GM04504 (cell line): ENCODE measurements at regions not wholly inside any gene's neighbourhood (a gene's known extent, or its start where the extent isn't known, plus 50 kb on each side); places are given as distances from the start of the nearest gene placed in this dataset.

Experiments used
- DNase-seq: peaks from one replicate; pipeline ENCODE4 v3.0.0-alpha.2; 2012; ENCODE audit warnings: low read depth

GRCh38 chr9:115254287-115255180 is 136.6 kb upstream of the TNC start:
- no peak for DNase-seq

DNA sequence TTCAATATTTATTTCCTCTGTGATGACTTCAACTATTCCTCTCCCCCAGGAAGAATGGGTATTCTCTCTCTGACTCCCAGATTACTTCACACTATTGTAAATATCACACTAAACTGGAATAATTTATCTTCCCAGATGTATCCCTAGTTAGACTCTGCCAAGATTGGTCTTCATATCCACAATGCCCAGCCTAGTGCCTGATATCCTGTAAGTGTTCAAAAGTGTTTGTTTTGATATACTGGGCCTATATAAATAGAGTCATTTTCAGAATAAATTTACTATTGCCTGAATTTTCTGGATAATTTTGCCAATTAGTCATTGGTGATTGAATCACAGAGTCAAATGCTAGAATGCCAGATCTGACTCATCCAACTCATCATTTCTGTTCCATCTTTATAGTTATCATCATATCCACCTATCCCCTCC is 143.7 kb upstream of the TNC start:
- no peak for DNase-seq

DNA sequence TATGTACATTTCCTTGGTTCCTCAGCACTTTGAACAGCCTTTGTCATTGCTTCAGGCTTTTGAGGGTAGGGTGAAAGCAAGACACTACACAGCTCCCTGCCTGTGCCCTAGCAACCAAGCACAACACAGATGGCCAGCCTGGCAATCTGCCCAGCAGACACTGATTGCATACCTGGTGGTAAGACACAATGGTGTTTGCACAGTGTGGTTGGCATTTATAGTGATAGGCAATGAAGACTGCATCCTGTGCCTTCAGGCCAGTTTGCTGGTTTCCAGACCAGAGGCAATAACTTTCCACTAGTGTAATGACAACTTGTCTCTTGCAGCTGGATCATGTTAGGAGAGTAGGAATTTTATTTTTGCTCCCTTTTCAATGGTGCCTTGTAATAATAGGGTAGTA is 144.5 kb upstream of the TNC start:
- DNase-seq, result peak; percentile 81

- no peak for DNase-seq
Observed at GRCh38 chr9:115262952-115263351, 145.0 kb upstream of the TNC start.

DNA sequence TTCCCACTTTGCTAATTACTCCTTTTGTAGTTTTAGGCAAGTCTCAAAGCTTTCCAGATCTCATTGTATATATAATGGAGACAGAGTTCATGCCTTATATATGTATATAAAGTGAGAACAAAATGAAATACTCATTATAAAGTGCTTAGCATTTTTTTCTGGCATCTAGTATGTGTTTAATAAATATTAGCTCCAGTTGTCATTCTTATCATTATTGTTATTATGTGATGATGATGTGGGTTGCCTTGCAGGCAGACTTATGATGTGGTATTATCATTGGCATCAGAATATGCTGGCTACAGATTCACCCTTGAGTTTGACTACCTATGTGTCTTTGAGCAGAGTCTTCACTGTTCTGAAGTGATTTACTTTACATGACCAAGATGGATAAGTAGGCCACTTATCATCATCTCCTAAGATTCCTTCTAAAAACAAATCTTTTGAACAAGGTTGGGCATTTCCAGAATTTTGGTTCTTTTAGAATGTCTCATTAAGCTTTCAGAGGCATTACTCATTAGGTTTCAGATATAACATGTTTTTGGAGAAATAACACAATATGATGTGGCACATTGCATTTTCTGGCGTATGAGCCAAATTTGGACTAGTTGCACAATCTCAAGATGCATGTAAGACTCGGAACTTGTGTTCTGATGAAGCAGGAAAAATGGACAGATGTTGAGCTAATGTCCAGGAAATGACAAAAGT is 145.6 kb upstream of the TNC start:
- DNase-seq, result peak; percentile 52

GRCh38 chr9:115264313-115264712 is 146.4 kb upstream of the TNC start:
- no peak for DNase-seq

DNA sequence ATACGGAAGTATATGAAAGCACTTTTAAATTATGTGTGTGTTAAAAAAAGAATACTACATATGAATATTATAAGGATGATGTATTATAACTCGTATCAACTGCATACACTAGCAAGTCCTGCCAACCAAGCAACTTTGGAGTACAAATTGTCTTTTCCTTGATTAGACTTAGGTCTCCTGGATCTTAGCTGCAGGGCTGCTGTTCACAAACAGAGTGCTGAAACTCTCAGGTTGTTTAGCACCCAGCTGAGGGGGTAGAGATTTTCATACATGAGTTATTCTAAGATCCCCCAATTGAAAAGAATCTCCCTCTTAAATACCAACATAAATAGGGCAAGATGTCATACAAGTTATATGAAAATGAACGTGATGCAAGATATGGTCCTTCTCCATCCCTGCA is 149.8 kb upstream of the TNC start:
- no peak for DNase-seq

GRCh38 chr9:115275753-115276152 is 157.8 kb upstream of the TNC start:
- no peak for DNase-seq

DNA sequence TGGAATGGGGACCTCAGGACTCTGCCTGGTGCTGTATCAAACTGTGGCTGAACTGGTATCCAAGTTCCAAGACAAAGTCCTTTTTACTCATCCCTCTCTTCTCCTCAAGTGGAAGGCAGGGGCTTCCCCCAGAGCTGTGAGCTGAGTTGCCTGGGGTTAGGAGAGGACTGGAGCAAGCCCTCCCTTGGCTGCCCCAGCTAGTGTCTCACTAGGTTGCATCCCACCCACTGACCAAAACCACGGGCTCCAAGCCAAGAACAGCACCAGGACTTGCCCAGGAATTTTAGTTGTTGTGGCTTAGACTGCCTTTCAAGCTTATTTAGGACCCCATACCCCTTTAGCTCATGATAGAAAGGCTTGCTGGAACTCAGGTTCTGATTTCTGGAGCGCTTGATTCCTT is 158.7 kb upstream of the TNC start:
- DNase-seq, result no peak

DNA sequence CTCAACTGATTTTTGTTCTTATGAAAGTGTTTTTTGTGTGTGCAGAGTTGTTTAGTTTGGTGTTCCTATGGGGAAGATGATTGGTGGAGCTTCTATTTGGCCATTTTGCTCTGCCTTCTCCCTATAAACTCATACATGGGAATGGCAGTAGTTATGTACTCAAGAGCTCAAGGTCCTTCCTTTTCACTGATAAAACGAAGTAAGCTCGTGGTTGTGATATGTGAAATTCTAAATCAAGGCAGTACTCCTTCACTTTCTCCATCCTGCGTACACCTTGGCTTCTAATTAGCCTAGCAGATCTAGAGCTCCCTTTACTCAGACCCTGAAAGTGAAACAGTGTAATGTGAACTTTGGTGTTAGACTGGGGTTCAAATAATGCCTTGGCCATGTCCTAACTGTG is 159.3 kb upstream of the TNC start:
- DNase-seq, result no peak

DNA sequence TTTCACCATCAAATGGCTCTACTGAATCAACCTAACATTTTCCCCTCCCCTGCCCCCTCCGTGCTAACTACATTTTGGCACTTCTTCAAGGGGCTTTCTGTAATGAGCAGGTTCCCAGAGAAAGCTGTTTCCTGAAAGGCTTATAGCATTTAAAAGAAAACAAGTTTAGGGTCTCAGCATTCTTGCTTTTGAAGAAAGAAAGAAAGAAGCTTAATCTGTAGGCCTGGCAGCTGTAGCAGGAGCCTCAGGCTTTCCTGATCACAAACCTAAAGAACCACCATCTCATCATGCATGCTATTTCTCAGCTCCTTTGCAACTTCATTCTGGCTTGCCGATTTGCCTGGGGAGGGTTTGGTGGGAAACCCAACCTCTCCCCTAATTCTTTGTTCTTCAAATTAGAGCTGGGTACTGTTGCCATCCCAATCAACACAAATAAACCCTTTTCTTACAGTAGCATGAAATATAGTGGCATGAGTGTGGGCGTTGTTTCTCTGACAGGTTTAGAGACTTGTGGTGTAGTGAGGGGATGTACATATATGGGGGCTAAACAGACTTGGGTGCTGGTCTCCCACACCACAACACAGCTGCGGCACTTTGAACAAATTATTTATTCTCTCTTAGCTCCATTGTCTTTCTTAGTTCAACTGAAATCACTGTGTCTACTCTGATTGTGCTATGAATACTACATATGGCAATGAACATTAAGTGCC is 160.5 kb upstream of the TNC start:
- no peak for DNase-seq

GRCh38 chr9:115283395-115283794 is 165.4 kb upstream of the TNC start:
- DNase-seq, result no peak

- DNase-seq, result no peak
Observed at GRCh38 chr9:115285836-115286235, 167.9 kb upstream of the TNC start.

GRCh38 chr9:115286411-115286810 is 168.5 kb upstream of the TNC start:
- DNase-seq, result no peak

DNA sequence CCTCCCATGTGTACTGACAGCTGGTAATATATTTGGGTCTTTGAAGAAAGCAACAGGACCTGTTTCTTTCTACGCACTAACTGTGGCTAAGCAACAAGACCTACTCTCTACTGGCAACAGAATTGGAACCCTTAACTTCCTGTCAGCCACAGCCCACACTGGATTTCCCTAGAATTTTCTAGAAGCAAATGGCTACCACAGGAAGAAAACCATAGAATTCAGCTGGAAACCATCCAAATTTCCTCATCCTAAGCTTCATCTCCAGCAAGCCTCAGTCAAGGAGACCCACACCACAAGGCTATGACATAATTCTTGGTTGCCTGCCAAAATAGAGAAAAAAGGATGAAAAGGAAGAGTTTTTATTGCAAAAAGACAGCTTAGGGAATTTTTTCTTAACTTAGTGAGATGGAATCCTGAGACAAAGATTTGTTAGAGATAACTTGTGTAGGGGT is 171.8 kb upstream of the TNC start:
- DNase-seq, result no peak

DNA sequence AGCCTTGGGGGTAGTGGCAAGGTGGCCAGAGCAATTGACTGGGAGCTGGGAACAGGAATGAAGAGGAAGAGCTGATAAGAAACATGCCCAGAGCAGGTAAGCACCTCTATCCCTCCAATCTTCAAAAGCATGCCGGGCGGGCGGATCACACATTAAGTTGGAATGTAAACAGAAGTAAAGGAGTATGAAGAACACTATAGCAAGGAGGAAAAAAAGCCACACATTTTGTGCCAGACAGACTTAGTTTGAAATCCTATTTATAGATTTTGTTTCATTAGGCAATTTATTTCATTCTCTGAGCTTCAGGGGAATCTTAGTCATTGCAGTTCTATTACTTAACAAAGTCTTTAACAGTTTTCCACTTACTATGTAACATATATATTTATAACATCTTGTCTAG is 173.9 kb upstream of the TNC start:
- no peak for DNase-seq

GRCh38 chr9:115292584-115293279 is 174.8 kb upstream of the TNC start:
- DNase-seq, result no peak

- no peak for DNase-seq
Observed at GRCh38 chr9:115295734-115296133, 177.8 kb upstream of the TNC start.

DNA sequence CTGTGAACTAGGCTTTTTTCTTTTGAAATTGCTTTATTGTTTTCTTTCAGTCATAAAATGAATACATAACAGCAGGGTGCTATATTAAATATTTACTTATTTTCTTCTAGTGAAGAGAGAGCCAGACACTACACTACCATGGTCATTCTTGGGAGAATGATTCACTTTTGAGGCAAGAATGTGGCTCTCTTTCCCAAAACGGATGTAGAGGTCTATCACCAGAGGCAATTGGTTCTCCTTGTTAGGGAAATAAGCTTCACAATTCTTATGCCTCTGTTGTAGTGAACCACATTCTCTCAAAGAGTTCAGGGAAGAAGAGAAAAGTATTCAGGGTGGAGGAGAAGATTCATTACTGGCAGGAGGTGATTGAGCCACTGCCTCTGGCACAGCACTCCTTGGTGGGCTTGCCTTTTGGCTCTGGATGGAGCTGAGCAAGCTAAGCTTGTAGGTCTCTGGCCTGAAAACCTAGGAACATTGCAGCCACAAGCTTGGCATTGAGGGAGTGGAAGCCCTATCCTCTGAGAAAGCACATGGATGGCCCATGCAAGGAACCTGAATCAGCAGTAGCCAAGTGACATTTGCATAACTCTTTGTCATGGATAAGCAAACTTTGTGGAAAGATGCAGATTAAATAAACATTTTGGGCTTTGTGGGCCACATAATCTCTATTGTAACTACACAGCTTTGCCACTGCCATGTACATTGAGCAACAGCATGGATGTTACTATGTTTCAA is 179.0 kb upstream of the TNC start:
- no peak for DNase-seq

- no peak for DNase-seq
Observed at GRCh38 chr9:115300116-115300515, 182.2 kb upstream of the TNC start.

DNA sequence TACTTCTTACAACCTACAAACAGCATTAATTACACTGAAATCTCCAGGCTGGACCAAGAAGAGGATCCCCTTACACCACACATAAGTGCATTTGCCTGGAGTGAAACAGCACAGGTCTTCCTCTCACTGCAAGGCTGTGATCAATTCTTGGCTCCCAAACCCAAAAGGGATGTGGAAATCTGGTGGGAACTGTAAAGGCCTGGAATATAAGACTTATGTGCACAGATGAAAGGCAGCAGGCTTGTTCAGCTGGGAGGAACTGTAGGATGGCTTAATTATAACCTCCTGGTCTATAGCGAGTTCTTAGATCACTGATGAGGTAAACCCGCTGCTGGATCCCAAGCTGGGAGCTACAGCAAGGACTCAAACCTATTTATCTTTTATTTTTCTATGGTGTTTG is 182.9 kb upstream of the TNC start:
- DNase-seq, result no peak
